ENCODE measurements at regions not wholly inside any gene's neighbourhood (a gene's known extent, or its start where the extent isn't known, plus 50 kb on each side); places are given as distances from the start of the nearest gene placed in this dataset.
"Not testable (repeated sequence)": the region's sequence is repeated elsewhere in the genome, so short reads cannot be mapped to it uniquely, and the experiment has no call there.

DNA sequence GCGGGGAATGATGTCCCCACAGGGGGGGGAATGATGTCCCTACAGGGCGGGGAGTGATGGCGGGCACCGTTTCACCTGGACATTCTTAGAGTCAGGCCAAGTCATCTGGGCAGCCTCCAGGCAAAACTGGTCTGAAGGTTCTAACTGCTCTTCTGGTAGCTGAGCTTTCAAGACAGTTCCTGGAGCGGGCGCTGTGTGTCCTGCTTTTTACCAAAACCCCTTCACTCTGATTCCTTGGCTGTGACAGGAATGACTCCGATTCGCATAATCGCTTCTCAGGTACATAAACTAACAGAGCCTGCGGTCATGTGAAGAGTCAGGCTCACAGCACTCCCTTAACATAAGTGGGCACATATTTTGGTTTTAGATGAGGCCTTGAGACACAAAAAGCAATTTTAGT lies 836.0 kb downstream of the TRIML1 start:
- no peak for DNase-seq

GRCh38 chr4:188976644-188977115 lies 837.4 kb downstream of the TRIML1 start:
- no peak for DNase-seq

- DNase-seq, result not testable (repeated sequence)
Measured at GRCh38 chr4:188977232-188977631, 838.0 kb downstream of the TRIML1 start.

GRCh38 chr4:188984518-188984917 lies 845.3 kb downstream of the TRIML1 start:
- no peak for DNase-seq

DNA sequence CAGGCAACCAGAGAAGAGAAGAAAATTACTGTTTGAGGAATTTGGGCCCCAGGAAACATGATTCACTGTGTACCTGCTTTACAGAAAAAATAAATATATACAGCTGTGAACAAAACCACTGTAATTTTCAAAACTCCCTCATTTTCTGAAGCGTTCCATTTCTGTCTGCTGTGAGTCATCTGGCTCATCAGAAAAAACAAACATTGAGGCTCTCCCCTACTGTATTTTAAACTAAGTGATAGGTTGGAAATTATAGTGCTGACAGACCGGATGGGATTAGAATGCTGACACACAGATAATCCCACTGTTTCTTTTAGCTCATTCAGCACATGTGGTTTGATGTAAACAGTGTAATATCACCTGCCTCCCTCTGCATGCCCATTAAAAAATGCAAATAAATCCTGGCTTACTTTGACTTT lies 847.0 kb downstream of the TRIML1 start:
- no peak for DNase-seq

GRCh38 chr4:188987011-188987410 lies 847.8 kb downstream of the TRIML1 start:
- no peak for DNase-seq

DNA sequence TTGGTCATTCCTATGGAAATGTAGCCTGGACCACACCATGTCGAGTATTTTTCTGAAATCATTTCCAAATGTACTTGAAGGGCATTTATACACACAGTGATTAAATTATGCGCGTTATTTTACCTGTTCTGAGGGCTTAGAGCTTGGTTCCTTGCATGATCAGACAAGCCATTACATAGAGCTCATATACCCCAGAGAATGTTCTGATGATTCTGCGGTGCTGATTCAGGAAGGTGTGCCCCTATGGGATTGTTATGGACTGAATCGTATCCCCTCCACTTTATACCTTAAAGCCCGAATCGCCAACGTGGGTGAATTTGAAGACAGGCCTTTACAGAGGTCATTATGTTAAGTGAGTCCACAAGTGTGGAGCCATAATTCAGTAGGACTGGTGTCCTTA lies 848.9 kb downstream of the TRIML1 start:
- DNase-seq, result no peak

DNA sequence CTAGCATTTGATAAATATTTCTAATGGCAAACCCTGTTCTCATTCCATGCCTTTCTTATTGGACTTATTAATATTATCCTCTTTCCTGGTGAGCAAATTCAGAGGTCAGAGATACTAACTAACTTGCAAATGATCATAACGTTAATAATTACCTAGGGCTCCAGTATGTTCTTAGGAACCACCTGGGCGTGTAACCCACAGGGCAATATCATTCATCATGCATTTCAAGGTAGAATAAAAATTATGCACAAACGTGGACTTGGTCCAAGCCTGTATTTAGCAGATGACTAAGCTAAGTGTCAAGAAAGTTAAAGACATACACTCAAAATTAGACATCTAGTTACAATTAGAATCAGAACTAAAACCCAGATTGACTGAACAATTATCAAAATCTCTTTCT lies 850.1 kb downstream of the TRIML1 start:
- DNase-seq, result no peak

- no peak for DNase-seq
Measured at GRCh38 chr4:188992706-188993105, 853.5 kb downstream of the TRIML1 start.

- no peak for DNase-seq
Measured at GRCh38 chr4:188993871-188994270, 854.6 kb downstream of the TRIML1 start.

GRCh38 chr4:189001283-189001970 lies 862.2 kb downstream of the TRIML1 start:
- DNase-seq, result no peak

GRCh38 chr4:189001971-189002450 lies 862.8 kb downstream of the TRIML1 start:
- DNase-seq, result no peak

GRCh38 chr4:189002475-189002874 lies 863.2 kb downstream of the TRIML1 start:
- DNase-seq, result no peak

GRCh38 chr4:189010452-189011217 lies 871.4 kb downstream of the TRIML1 start:
- not testable (repeated sequence) for DNase-seq

GRCh38 chr4:189021831-189022230 lies 882.6 kb downstream of the TRIML1 start:
- no peak for DNase-seq

GRCh38 chr4:189022440-189023035 lies 883.3 kb downstream of the TRIML1 start:
- DNase-seq, result no peak

- no peak for DNase-seq
Measured at GRCh38 chr4:189029976-189030504, 890.8 kb downstream of the TRIML1 start.

DNA sequence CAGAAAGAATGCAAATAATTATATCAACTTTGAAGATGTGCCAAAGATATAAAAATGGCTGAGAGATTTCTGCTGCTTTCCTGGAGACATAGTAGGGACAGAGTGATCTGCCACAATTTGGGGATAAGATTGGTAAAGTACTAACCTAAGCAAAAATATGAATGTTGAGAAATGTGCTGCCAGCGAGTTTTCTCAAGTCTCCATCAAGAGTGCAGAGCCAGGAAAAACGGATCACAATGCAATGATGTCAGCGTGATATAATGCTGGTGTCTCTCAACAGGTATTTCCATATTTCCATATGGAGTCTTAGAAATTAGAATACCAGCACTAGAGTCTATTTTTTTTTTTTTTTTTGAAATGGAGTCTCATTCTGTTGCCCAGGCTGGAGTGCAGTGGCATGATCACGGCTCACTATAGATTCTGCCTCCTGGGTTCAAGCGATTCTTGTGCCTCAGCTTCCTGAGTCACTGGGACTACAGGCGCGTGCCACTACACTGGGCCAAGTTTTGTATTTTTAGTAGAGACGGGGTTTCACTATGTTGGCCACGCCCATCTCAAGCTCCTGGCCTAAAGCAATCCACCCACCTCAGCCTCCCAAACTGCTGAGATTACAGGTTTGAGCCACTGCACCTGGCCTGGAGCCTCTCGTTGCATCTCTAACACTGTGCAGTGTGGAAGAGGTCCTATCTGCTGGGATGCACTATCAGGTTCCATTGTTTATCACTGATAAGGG lies 893.5 kb downstream of the TRIML1 start:
- DNase-seq, result no peak

GRCh38 chr4:189033801-189034347 lies 894.6 kb downstream of the TRIML1 start:
- no peak for DNase-seq

DNA sequence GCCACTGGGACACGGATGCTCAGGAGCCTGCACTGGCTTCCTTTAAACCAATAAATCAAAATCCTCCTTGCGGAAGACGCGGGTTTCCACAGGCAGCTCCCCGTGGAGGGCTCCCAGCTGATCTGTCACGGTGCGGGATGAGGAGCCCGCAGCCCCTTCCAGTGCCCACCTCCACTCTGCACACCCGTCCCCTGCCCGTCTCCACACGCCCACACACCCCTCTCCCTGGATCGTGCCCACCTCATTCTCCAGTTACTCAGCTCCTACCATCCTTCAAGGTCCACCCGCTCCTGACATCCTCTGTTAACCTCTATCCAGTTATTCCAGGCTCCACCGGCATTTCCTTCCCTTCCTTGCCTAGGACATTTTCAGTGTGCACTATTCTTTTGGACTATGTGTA lies 895.9 kb downstream of the TRIML1 start:
- DNase-seq, result no peak

DNA sequence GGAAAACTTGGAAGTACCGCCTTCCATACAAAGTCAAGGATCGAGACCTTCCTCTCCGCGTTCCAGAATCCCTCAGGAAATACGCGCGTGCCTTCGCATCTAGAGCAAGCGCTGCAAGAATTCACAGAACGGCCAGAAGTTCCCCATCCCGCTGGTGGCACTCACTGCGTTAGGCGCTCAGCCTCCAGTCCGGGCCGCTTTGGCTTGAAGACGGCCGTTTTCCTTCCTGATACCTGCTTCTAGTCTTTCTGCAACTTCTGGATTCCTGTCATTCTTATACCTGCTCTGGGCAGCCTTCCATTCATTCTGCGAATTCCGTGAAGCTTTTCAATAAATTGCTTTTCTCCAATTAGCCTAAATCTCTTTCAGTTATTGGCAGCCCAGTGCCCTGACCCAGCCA lies 896.4 kb downstream of the TRIML1 start:
- DNase-seq, result no peak

- DNase-seq, result no peak
Measured at GRCh38 chr4:189036906-189037305, 897.7 kb downstream of the TRIML1 start.
